ENCODE measurements at regions not wholly inside any gene's neighbourhood (a gene's known extent, or its start where the extent isn't known, plus 50 kb on each side); places are given as distances from the start of the nearest gene placed in this dataset.

- DNase-seq (ENCODE audit: extremely low read depth, low read depth, low spot score) = no peak
These were observed 59.8 kb upstream of the FHIT start for GRCh38 chr3:61311044-61311443.

- no peak for DNase-seq (ENCODE audit: extremely low read depth, low read depth, low spot score)
These were observed 64.6 kb upstream of the FHIT start for GRCh38 chr3:61315871-61316270.

- DNase-seq (ENCODE audit: extremely low read depth, low read depth, low spot score) = no peak
These were observed 71.8 kb upstream of the FHIT start for GRCh38 chr3:61323094-61323493.

GRCh38 chr3:61331929-61332552 is 80.8 kb upstream of the FHIT start:
- no peak for DNase-seq (ENCODE audit: extremely low read depth, low read depth, low spot score)

- no peak for DNase-seq (ENCODE audit: extremely low read depth, low read depth, low spot score)
These were observed 82.1 kb upstream of the FHIT start for GRCh38 chr3:61333192-61333961.

GRCh38 chr3:61334783-61335182 is 83.5 kb upstream of the FHIT start:
- DNase-seq (ENCODE audit: extremely low read depth, low read depth, low spot score) = no peak

GRCh38 chr3:61340931-61341461 is 89.7 kb upstream of the FHIT start:
- no peak for DNase-seq (ENCODE audit: extremely low read depth, low read depth, low spot score)

GRCh38 chr3:61343543-61343942 is 92.3 kb upstream of the FHIT start:
- DNase-seq (ENCODE audit: extremely low read depth, low read depth, low spot score) = no peak

GRCh38 chr3:61345020-61345419 is 93.8 kb upstream of the FHIT start:
- no peak for DNase-seq (ENCODE audit: extremely low read depth, low read depth, low spot score)

- no peak for DNase-seq (ENCODE audit: extremely low read depth, low read depth, low spot score)
These were observed 96.7 kb upstream of the FHIT start for GRCh38 chr3:61347981-61348380.

- no peak for DNase-seq (ENCODE audit: extremely low read depth, low read depth, low spot score)
These were observed 98.5 kb upstream of the FHIT start for GRCh38 chr3:61349717-61350116.

GRCh38 chr3:61350782-61351309 is 99.6 kb upstream of the FHIT start:
- no peak for DNase-seq (ENCODE audit: extremely low read depth, low read depth, low spot score)

- DNase-seq (ENCODE audit: extremely low read depth, low read depth, low spot score) = no peak
These were observed 101.1 kb upstream of the FHIT start for GRCh38 chr3:61352306-61352705.

- DNase-seq (ENCODE audit: extremely low read depth, low read depth, low spot score) = no peak
These were observed 102.1 kb upstream of the FHIT start for GRCh38 chr3:61353382-61353781.

- DNase-seq (ENCODE audit: extremely low read depth, low read depth, low spot score) = no peak
These were observed 103.4 kb upstream of the FHIT start for GRCh38 chr3:61354604-61355003.

- no peak for DNase-seq (ENCODE audit: extremely low read depth, low read depth, low spot score)
These were observed 105.4 kb upstream of the FHIT start for GRCh38 chr3:61356685-61357084.

GRCh38 chr3:61357902-61358301 is 106.7 kb upstream of the FHIT start:
- DNase-seq (ENCODE audit: extremely low read depth, low read depth, low spot score) = no peak

- DNase-seq (ENCODE audit: extremely low read depth, low read depth, low spot score) = no peak
These were observed 107.1 kb upstream of the FHIT start for GRCh38 chr3:61358364-61358763.

- DNase-seq (ENCODE audit: extremely low read depth, low read depth, low spot score) = no peak
These were observed 109.2 kb upstream of the FHIT start for GRCh38 chr3:61360297-61360965.

- DNase-seq (ENCODE audit: extremely low read depth, low read depth, low spot score) = no peak
These were observed 118.4 kb upstream of the FHIT start for GRCh38 chr3:61369678-61370077.

GRCh38 chr3:61371123-61371522 is 119.9 kb upstream of the FHIT start:
- no peak for DNase-seq (ENCODE audit: extremely low read depth, low read depth, low spot score)

- no peak for DNase-seq (ENCODE audit: extremely low read depth, low read depth, low spot score)
These were observed 121.5 kb upstream of the FHIT start for GRCh38 chr3:61372723-61373122.

Measured in glomerular endothelial cell (primary cell).